ENCODE measurements at regions not wholly inside any gene's neighbourhood (a gene's known extent, or its start where the extent isn't known, plus 50 kb on each side); places are given as distances from the start of the nearest gene placed in this dataset.

DNA sequence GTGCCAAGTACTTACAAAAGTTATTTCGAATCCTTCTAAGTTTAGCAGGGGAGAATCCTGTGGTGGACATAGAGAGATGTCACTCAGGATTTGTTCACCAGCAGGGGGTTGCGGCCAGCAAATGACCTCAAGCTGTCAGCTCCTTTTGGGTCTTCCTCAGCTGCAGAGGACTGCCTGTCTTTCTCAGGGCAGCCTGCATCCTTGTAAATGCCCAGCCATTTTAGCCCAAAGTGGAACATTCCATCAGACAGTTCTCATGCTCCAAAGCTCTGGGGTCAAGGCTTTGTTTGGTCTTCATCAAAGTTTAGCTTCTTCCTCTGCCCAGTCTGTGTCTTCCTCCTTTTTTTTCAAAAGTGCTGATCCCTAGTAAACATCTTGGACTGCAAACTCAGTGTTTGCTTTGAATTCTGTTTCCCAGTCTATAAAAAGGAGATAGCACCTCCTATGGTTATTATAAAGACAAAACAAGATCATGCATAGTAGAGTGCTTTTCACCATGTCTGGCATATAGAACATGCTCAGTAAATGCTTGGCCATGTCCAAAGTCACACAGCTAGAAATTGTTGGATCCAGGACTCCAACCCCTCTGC lies 156.4 kb upstream of the GATB start:
- no peak for DNase-seq (ENCODE audit: extremely low read depth, low read depth, low spot score)

DNA sequence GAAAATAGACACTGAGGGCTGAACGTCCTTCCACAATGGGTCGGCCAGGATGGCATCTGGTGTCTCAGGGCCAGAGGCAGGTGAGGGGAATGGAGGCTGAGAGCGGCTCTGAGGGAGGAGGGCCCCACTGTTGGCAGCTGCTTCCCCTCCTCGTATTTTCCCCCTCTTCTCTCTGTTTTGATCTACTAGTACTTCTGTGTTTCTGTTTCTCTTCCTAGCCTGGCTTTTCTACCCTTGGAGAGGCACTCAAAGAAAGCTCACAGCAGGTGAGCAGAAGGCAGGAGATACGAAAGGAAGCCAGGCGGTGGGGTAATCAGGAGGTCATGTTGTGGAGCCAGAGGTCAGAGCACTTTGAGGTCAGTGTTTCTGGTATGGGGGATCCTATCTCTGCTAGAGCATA lies 151.8 kb upstream of the GATB start:
- DNase-seq (ENCODE audit: extremely low read depth, low read depth, low spot score): no peak

DNA sequence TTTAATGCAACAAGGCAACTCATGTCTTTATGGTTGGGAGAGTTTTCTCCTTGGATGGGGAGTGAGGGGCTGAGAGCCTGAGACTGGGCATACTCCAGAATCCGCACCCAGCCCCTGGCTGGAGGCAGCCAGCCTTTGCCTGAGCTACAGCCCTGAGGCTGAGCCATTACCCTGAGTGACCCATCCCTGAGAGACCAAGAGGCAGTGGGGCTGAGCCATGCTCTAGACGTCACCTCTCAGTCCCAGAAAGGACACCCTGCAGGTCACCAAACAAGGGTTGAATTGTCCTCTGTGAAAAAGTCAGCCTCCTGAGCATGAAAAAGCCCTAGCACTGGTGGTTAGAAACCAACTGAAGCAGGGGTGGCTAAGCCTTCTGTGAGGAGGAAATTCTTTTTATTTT lies 151.2 kb upstream of the GATB start:
- no peak for DNase-seq (ENCODE audit: extremely low read depth, low read depth, low spot score)

DNA sequence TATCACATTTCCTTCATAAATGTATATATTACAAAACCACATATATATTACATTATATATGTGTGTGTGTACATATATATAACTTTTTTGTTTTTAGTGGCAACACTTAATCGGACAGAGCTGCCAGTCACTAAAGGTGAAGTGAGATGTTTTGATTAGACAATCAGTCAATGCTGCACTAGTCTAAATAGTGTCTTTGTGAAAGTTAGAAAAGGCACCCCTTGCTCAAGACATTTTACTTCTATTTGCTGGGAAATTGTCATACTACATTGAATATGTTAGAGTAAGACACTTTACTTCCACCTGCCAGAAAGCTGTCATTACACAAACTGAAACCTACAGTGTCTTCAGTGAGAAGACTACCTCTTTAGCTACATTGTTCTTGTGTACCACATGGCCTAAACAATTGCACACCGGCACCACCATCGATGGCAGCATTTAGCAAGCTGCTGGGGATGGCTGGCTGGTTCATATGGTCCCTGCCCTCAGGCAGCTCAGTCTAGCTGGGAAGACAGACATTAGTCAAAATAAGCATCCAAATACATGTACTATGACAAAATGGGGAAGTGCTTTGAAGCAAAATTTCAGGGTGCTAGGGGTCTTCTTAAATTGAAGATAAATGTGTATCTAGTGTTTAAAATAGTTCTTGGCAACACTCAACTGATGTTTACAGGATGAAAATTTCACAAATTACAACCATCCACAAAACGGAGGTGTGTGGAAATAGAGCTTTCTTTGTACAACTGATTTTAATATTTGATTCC lies 148.1 kb upstream of the GATB start:
- DNase-seq (ENCODE audit: extremely low read depth, low read depth, low spot score): no peak

DNA sequence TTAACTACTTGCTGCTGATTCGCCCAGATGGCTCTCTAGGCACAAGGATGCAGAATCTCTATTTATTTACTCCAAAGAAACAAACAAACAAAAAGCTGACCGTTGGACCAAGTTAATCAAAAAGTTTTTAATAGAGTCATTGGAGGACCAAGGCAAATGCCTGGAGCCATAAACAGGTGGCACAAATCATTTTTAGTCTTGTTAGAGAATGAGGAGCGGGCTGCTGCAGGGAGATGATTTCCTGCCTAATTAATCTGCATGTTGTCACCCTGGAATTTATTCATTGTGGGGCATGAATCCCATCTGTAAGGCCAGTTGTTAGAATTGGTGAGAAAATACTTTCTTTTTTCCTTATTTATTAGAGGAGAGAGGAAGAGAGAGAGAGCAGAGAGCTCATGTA lies 147.4 kb upstream of the GATB start:
- DNase-seq (ENCODE audit: extremely low read depth, low read depth, low spot score): no peak

DNA sequence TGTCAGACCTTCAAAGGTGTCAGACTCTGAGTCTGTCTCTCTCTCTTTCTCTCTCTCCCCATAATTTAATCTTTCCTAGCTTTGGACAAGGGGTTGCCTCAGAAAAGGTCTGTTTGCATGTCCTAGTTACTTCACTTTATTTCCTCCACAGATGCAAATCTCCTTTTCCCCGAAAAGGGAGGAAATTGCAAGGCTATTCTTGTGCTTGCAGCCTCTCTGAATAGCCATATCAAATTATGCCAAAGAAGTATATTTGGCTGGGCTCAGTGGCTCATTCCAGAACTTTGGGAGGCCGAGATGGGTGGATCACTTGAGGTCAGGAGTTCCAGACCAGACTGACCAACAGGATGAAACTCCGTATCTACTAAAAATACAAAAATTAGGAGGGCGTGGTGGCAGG lies 145.6 kb upstream of the GATB start:
- no peak for DNase-seq (ENCODE audit: extremely low read depth, low read depth, low spot score)

DNA sequence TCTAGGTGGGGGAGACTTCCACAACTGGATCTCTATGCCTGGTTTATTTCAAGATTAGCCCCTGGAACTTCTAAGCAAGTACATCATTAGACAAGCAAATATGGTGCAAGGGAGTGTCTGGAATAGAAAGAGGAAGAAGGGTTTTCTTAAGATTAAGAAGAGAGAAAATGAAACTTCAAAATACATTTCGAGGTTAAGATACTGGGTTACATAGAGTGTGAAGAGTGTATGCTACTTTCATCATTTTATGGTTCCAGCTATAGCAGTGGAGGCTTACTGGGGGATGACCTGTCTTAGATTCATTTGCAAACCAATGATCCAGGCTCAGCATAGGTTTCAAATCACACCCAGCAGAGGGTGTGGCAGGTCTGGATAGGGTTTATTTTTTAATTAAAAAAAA lies 144.4 kb upstream of the GATB start:
- no peak for DNase-seq (ENCODE audit: extremely low read depth, low read depth, low spot score)

DNA sequence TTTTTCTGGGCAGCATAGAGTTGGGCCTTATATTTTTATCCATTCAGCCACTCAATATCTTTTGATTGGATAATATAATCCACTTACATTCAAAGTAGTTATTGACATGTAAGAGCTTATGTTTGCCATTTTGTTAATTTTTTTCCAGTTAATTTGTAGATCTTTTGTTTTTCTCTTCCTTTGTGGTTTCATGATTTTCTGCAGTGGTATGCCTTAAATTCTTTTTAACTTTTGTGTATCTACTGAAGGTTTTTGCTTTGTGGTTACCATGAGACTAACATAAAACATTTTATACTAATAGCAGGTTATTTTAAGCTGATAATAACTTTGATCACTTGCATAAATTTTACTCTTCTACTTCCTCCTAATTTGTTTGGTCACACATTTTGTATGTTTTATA lies 140.8 kb upstream of the GATB start:
- no peak for DNase-seq (ENCODE audit: extremely low read depth, low read depth, low spot score)

DNA sequence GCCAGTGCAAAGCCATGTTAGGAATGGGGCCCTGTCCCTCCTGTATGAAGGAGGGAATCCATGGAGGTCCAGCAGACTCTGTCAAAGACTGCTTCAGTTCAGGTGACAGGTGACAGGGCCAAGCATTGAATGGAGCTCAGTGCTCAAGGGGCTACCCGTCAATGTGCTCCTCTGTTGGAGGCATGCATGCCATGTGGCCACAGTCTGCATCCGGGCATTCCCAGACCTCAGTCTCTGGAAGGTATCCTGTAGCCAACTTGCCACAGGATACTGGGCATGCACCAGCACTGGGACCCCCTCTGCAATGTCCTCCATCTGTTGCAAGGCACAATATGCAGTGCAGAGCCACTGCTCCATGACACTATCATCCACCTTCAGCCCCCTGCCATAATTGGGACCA lies 136.1 kb upstream of the GATB start:
- no peak for DNase-seq (ENCODE audit: extremely low read depth, low read depth, low spot score)

DNA sequence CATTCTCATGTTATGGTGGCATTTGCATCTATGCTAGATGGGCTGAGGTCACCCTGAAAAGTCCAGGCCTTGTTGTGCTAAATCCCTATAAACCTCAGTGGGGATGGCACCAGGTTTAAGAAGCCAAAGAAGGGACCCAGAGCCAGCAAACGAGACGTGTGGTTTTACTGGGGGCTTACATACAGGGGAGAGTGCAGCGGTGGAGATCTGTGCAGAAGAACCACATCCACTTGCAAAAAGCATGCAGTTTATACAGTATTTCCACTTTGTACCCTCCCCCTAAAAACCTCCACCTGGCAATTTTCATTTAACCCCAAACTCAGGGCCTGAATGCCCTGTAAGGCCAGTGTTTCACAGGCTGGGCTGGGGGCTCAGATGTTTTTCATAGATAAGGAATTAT lies 134.9 kb upstream of the GATB start:
- no peak for DNase-seq (ENCODE audit: extremely low read depth, low read depth, low spot score)

DNA sequence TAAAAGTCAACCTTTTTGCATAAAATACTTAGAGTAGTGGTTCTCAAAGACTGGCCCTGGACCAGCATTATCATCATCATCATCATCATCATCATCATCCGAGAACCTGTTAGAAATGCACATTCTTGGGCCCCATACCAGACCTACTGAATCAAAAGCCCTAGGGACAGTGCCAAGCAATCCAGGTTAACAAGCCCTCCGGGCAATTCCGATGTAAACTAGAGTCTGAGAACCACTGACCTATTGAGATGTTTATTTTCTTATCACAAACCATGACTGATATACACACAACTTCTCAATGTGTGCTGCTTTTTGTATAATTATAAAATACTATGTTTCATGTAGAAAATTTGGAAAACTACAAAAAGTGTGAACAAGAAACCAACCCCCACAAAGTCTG lies 133.4 kb upstream of the GATB start:
- no peak for DNase-seq (ENCODE audit: extremely low read depth, low read depth, low spot score)

DNA sequence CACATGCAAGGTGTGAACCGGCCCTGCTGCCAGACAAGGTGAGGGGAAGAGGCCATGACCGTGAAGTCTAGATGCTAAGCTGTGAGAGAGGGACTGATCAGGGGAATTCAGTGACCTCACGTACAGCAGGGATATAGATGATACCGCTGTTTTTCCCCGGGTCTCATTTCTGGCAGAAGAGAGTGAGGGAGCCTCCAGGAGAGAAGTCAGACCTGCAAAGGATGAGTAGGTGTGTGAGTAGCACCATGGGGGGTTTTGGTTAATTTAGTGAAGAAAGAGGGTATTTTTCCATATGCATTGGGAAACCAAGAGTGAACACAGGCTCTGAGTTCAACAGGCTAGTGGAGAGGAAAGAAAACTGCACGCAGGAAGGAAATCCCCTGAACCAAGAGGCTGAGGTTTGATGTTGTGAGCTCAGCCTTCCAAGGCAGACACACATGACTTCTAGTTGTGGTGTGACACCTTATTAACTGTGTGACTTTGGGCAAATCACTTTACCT lies 127.6 kb upstream of the GATB start:
- no peak for DNase-seq (ENCODE audit: extremely low read depth, low read depth, low spot score)

DNA sequence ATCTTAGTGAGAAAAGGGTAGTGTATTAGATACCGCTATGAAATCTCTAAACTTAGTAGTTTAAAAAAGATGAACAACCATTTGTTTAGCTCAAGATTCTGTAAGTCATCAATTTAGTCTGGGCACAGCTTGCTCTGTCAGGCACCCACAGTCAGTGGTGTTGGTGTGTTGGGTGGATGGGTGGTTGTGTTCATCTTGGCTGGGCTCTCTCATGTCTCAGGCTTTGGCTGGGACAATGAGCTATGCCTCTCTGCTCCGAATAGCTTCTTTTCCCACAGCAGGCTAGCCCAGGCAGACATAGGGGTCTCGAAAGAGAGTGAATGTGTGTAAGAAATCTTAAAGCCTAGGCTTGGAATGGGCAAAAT lies 127.0 kb upstream of the GATB start:
- DNase-seq (ENCODE audit: extremely low read depth, low read depth, low spot score): no peak

DNA sequence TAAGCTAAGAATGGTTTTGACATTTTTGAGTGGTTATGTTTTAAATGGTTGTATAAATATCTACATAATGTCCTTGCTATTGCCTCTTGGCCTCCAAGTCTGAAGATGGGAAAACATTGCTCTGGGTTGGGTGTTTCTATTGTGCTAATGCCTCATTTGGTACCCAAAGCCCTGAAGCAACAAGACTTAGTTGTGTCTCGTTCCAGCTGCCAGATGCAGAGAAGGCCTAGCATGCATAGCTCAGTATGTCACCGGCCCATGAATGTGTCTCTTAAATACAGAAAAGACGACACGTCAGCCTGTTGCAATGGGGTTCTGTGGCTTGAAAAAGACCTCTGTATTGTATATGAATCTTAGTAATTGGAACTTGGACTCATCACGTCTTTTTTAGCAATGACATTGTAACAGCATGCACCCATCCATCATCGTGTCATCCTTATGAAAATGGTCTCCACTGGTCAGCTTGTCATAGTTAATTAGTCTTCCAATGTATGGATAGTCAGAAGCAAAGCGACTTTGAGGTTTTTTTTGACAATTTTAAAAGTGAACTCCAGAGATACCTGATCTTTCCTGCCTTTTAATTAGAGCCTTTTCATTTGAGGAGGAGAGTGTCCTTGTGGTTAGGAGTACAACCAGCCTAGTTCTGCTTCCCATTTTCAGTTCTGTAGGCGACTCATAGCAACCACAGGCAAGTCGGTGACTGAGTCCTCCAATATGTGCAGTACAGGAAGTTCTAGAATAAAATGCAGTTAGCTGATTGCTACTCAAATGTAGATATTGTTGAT lies 126.4 kb upstream of the GATB start:
- no peak for DNase-seq (ENCODE audit: extremely low read depth, low read depth, low spot score)

DNA sequence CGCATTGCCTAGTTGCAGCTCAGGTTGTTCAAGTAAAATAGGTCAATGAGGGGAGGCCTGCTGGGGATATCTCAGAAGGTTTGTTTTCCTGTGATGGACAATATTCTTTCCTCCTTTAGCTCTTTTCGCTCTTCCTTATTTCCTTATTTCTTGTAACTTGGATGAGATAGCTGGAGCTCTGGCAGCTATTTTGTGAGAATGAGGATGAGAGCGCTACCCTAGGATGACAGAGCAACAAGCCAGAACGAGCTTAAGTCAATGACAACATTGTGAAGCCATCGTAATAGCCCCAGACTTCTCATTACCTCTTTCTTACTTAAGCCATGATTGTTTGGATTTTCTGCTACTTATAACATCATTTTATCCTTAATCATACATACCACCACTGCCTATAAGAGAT lies 124.3 kb upstream of the GATB start:
- DNase-seq (ENCODE audit: extremely low read depth, low read depth, low spot score): no peak

DNA sequence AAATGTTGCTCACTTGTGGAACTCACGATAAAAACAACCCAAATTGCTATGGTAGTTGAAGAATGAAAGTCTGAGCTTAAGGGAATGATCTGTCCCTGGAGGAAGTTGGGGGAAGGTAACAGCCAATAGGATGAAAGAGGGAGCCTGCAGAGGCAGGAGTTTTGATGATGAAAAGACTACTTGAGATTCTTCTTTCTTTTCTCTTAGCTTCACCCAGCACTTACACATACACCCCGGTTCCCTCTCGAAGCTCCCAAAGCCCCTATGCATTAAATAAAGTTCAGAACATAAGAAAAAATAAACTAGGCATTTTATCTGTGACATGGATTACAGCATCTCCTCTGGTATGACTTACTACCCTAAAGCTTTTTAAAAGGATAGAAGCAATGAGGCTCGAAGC lies 122.9 kb upstream of the GATB start:
- no peak for DNase-seq (ENCODE audit: extremely low read depth, low read depth, low spot score)

DNA sequence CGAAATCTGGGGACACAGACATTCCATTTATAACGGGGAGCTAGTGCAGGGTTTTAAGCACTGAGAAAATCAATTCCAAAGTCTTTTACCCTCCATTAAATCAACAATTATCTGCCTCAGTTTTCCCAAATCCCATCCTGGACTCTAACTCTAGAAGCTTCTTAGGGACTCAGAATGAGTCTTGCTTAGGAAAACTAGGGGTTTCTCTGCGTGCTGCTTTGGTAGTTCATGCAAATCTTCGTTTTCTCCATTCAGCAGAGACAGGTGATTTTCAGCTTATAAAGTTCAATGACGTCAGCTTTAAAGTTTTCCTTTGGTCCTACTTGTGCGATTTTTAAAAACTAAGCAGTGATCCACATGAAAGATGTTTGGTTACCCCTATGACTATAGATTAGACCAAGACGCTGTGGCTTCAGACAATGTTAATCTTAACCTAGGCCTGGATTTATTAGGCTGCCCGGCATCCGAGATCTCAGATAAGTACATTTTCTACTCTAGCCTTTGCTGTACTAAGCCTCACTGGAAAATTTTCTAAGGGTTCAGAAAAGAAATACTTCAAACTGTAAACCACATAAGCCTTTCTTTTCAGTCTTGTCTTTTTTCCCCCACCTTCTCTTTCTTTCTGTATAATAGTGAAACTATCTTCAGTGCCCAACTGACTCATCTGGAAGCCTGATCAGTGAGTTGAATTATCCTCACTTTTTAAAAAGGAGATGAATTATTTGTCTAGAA lies 121.4 kb upstream of the GATB start:
- no peak for DNase-seq (ENCODE audit: extremely low read depth, low read depth, low spot score)

DNA sequence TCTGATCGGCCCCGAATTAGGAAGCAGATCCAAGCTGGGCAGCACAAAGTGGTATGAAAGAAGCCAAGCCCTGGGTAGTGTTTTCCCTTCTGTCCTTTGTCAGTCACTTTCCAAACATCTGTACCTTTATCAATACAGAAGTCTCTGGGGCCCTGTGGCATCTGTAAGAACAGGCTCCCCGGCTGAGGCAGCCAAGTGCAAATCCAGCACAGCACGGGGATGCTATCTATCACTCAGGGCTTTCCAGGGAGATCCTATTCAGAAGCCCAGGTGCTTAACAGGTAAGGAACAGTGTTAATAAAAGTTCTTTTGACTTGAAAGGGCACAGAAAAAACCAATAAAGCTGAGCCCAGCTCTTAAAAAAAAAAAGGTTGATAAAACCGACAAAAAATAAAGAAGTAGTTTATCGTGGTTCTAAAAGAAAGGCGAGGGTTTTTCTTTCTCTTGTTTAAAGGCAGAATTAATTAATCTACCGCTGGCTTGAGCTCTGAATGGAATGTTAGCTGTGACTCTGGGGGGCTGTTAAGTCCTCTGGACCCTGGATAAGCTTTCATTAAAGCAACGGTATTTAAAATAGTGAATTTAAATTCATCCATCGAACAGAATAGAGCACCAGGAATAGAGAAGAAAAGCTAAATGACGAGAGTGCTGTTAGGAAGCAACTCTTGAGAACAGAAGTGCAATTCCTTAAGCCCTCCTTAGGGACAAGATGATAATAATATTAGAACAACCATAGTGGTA lies 119.1 kb upstream of the GATB start:
- DNase-seq (ENCODE audit: extremely low read depth, low read depth, low spot score): no peak

DNA sequence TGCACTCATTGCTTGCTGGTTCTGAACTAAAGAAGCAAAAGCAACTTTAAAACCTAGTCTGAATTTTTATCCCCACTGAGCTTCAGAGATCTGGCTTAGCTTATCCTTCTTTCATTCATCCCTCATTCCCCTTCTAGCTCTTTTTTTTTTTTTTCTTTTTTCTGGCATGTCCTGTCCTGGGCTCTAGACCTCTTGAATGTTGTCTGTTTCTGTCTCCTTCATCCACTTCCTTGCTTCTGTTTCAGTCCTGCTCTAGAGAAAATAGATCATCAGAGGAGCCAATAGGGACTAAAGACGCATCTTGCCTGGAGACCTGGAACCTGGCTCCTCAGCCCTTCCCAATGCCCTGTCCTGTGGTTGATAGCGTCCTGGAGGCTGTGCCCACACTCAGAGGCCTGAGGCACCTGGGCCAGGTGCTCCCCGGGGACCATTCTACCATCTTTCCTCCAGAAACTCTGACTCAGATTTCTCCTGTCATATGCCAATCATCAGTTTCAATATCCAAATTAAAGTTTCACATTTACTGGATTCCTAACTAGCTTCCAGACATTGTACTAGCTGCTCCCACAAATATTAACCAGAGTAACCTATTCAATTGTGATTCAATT lies 115.7 kb upstream of the GATB start:
- DNase-seq (ENCODE audit: extremely low read depth, low read depth, low spot score): no peak

DNA sequence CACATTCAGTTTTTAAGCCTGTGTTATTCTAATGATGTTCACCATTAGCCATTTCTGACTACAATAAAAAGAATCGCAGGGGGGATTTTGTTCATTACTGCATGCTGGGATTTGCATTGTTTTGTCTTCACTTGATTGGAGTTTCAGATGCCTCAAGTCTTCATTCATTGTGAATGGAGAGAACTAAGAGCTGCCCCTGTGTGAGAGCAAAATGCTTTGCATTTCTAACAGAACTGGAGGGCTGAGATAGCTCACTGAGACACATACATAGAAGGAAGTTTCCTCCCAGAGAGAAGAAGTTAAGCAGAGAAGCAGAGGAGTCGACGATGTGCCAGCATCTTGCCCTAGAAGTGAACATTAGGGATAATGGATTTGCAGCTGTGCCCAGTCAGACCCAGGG lies 113.5 kb upstream of the GATB start:
- no peak for DNase-seq (ENCODE audit: extremely low read depth, low read depth, low spot score)
